HepG2 (cell line): ENCODE measurements at regions not wholly inside any gene's neighbourhood (a gene's known extent, or its start where the extent isn't known, plus 50 kb on each side); places are given as distances from the start of the nearest gene placed in this dataset.

Experiments used
- BCLAF1 ChIP-seq: fragments of 450-650 bp; IDR thresholded peaks from 2 replicates; pipeline ENCODE4 v1.6.1; 2017; ENCODE audit warnings: mild to moderate bottlenecking
- ESRRA ChIP-seq: sonication (generic); formaldehyde crosslinking; IDR thresholded peaks from 2 replicates; pipeline ENCODE4 v1.5.1; 2020; ENCODE audit warnings: mild to moderate bottlenecking, low read depth, missing genetic modification reagents
- HOXD1 ChIP-seq: sonication (generic); formaldehyde crosslinking; IDR thresholded peaks from 2 replicates; pipeline ENCODE4 v1.5.0; 2020; ENCODE audit warnings: missing genetic modification reagents
- NFAT5 ChIP-seq: sonication (generic); formaldehyde crosslinking; IDR thresholded peaks from 2 replicates; pipeline ENCODE4 v1.4.0; 2020; ENCODE audit warnings: missing genetic modification reagents
- RBM39 ChIP-seq: fragments of 200-400 bp; formaldehyde crosslinking; IDR thresholded peaks from one replicate; pipeline ENCODE4 v1.6.1; 2018; ENCODE audit warnings: antibody characterized with exemption, mild to moderate bottlenecking, low read depth, low read length; ENCODE audit not compliant: poor library complexity, severe bottlenecking
- ZBTB33 ChIP-seq: sonication (generic); formaldehyde crosslinking; IDR thresholded peaks from 2 replicates; pipeline ENCODE4 v1.4.0; 2020; ENCODE audit warnings: missing genetic modification reagents
- ZNF224 ChIP-seq: sonication (generic); formaldehyde crosslinking; IDR thresholded peaks from 2 replicates; pipeline ENCODE4 v1.5.0; 2020; ENCODE audit warnings: mild to moderate bottlenecking, missing genetic modification reagents
- ZNF24 ChIP-seq: fragments of 450-650 bp; IDR thresholded peaks from 2 replicates; pipeline ENCODE4 v1.6.1; 2017; ENCODE audit warnings: antibody characterized with exemption, mild to moderate bottlenecking
- ZNF274 ChIP-seq: sonication (generic); formaldehyde crosslinking; IDR thresholded peaks from 2 replicates; pipeline ENCODE4 v1.5.1; 2020; ENCODE audit warnings: mild to moderate bottlenecking, missing genetic modification reagents
- ZNF816 ChIP-seq: sonication (generic); formaldehyde crosslinking; IDR thresholded peaks from 2 replicates; pipeline ENCODE4 v1.8.0; 2022; ENCODE audit warnings: missing genetic modification reagents, mild to moderate bottlenecking, borderline replicate concordance
- ZNF841 ChIP-seq: sonication (generic); formaldehyde crosslinking; IDR thresholded peaks from 2 replicates; pipeline ENCODE4 v1.8.1; 2023; ENCODE audit warnings: missing genetic modification reagents, borderline replicate concordance

GRCh38 chr11:130776061-130776419, 140.2 kb downstream of the SNX19 start (continued):
- TF ChIP-seq NFAT5, result no peak
- no peak for TF ChIP-seq ESRRA (CRISPR knock-in tag)
- TF ChIP-seq HOXD1 (CRISPR knock-in tag), result no peak
- no peak for TF ChIP-seq ZBTB33 (CRISPR knock-in tag)
- TF ChIP-seq BCLAF1, result no peak
- no peak for TF ChIP-seq ZNF224 (CRISPR knock-in tag)
- no peak for TF ChIP-seq ZNF841 (CRISPR knock-in tag)
- no peak for TF ChIP-seq ZNF274 (CRISPR knock-in tag)
- no peak for TF ChIP-seq ZNF24
- no peak for TF ChIP-seq RBM39
- no peak for TF ChIP-seq ZNF816 (CRISPR knock-in tag)
